K562 (cell line): ENCODE measurements at regions not wholly inside any gene's neighbourhood (a gene's known extent, or its start where the extent isn't known, plus 50 kb on each side); places are given as distances from the start of the nearest gene placed in this dataset.

ENCODE experiments used
- ATAC-seq: fragments of 200-7000 bp; cut with Tn5 transposase; 3 replicates; pipeline ENCODE4 v1.9.1; 2020; ENCODE audit warnings: moderate library complexity
- BruUV-seq: library from RNA; stranded (reverse); fragments of 400-500 nt; replicated peaks from 2 replicates; lab custom pipeline; 2021; lab: Mats Ljungman, UMichigan
- CTCF ChIA-PET: fragments of 300-600 bp; formaldehyde crosslinking; extraction: SDS; loops from one replicate; lab custom pipeline; 2021; ENCODE audit warnings: low intra/inter-chr PET ratio; lab: Yijun Ruan, JAX
- POLR2A ChIA-PET: fragments of 300-600, 350-650 bp; sonication (Branson Sonifier 250); formaldehyde crosslinking; extraction: SDS; loops from one replicate; lab custom pipeline; 2021; ENCODE audit warnings: antibody characterized with exemption, inconsistent platforms; lab: Yijun Ruan, JAX
- DNase-seq, 4 experiments: peaks; one replicate each; pipeline versions ENCODE4 v3.0.0 to v3.0.0-alpha.2; 2011 to 2018; ENCODE audit warnings: low spot score in 3 of 4, mixed read lengths in 3 of 4; ENCODE audit errors: extremely low read depth in 1 of 4
- FAIRE-seq: peaks from 2 replicates; lab custom pipeline; 2011; peaks lifted over from hg19 to GRCh38; lab: Jason Lieb, UNC
- H2AFZ ChIP-seq: 2 replicates; pipeline ENCODE4 v1.6.0; 2011; ENCODE audit warnings: low read depth, low read length, control low read depth, inconsistent platforms
- H3K27ac ChIP-seq: fragments of 200-600 bp; 3 replicates; pipeline ENCODE4 v1.8.0; 2011; ENCODE audit warnings: low read depth, mild to moderate bottlenecking, control low read depth, inconsistent platforms, low read length, moderate library complexity, mixed read lengths; ENCODE audit errors: extremely low read depth
- H3K27me3 ChIP-seq, 2 experiments: fragments of 300-600 bp in 1 of 2; 2 replicates in 1 of 2; 3 replicates in 1 of 2; pipeline versions ENCODE4 v1.6.0 to v1.8.0; 2011; ENCODE audit warnings: inconsistent platforms in 2 of 2, low read length in 2 of 2, mild to moderate bottlenecking in 1 of 2, mixed read lengths in 1 of 2, moderate library complexity in 1 of 2; ENCODE audit not compliant: control insufficient read depth in 2 of 2, insufficient read depth in 2 of 2
- H3K36me3 ChIP-seq: fragments of 300-600 bp; 3 replicates; pipeline ENCODE4 v1.8.0; 2011; ENCODE audit warnings: mild to moderate bottlenecking, low read length, inconsistent platforms; ENCODE audit not compliant: control insufficient read depth, insufficient read depth
- H3K4me1 ChIP-seq, 2 experiments: fragments of 200-600 bp in 1 of 2; replicated peaks in 1 of 2; 2 replicates in 1 of 2; 3 replicates in 1 of 2; pipeline versions ENCODE4 v1.5.1 to v1.8.0; 2011; ENCODE audit warnings: inconsistent platforms in 2 of 2, low read length in 2 of 2, mild to moderate bottlenecking in 1 of 2, mixed read lengths in 1 of 2, moderate library complexity in 1 of 2; ENCODE audit not compliant: control insufficient read depth in 2 of 2, insufficient read depth in 2 of 2
- H3K4me2 ChIP-seq: 2 replicates; pipeline ENCODE4 v1.6.1; 2011; ENCODE audit warnings: low read length, control low read depth, inconsistent platforms, mixed read lengths; ENCODE audit not compliant: insufficient read depth
- H3K4me3 ChIP-seq: fragments of 200-600 bp; sonication (generic), shearing (Covaris generic); 2 replicates; pipeline ENCODE4 v1.5.1; 2016; ENCODE audit warnings: control low read depth, inconsistent platforms
- H3K79me2 ChIP-seq: fragments of 200-600 bp; 3 replicates; pipeline ENCODE4 v1.8.0; 2011; ENCODE audit warnings: low read length, inconsistent platforms; ENCODE audit not compliant: control insufficient read depth, insufficient read depth
- H3K9ac ChIP-seq, 2 experiments: 2 replicates each; pipeline versions ENCODE4 v1.6.0 to v1.6.1; 2011; ENCODE audit warnings: low read depth in 2 of 2, low read length in 2 of 2, control low read depth in 1 of 2, inconsistent platforms in 1 of 2, mild to moderate bottlenecking in 1 of 2, mixed read lengths in 1 of 2; ENCODE audit not compliant: insufficient read depth in 1 of 2
- H3K9me1 ChIP-seq: one replicate; pipeline ENCODE4 v1.6.0; 2011; ENCODE audit warnings: inconsistent platforms, mild to moderate bottlenecking, low read length, moderate library complexity; ENCODE audit not compliant: control insufficient read depth, insufficient read depth
- H3K9me3 ChIP-seq: replicated peaks from 2 replicates; pipeline ENCODE4 v1.5.1; 2011; ENCODE audit warnings: low read depth, low read length, inconsistent platforms; ENCODE audit not compliant: control insufficient read depth, insufficient read depth
- H4K20me1 ChIP-seq: replicated peaks from 2 replicates; pipeline ENCODE4 v1.6.1; 2011; ENCODE audit warnings: low read length, inconsistent platforms, mixed read lengths; ENCODE audit not compliant: control insufficient read depth, insufficient read depth
- EHMT2 ChIP-seq: fragments of 450-650 bp; IDR thresholded peaks from 2 replicates; pipeline ENCODE4 v1.6.1; 2018; ENCODE audit warnings: antibody characterized with exemption
- FOXO4 ChIP-seq: fragments of 450-650 bp; formaldehyde crosslinking; IDR thresholded peaks from 2 replicates; pipeline ENCODE4 v1.4.0; 2020; ENCODE audit warnings: mild to moderate bottlenecking, moderate library complexity
- FUS ChIP-seq: fragments of 200-400 bp; formaldehyde crosslinking; optimal IDR thresholded peaks from 2 replicates; pipeline ENCODE3; 2017; ENCODE audit warnings: low read depth, low read length
- GATA2 ChIP-seq: sonication (generic); formaldehyde crosslinking; IDR thresholded peaks from 2 replicates; pipeline ENCODE4 v1.4.0; 2020; ENCODE audit warnings: mild to moderate bottlenecking, missing genetic modification reagents
- HMG20A ChIP-seq: fragments of 450-650 bp; formaldehyde crosslinking; conservative IDR thresholded peaks from 2 replicates; pipeline ENCODE4 v1.4.0; 2020; ENCODE audit warnings: mild to moderate bottlenecking, mixed read lengths
- HNRNPLL ChIP-seq: fragments of 200-400 bp; formaldehyde crosslinking; IDR thresholded peaks from 2 replicates; pipeline ENCODE4 v1.6.1; 2017; ENCODE audit warnings: low read length, low read depth, mild to moderate bottlenecking; ENCODE audit not compliant: poor library complexity, severe bottlenecking
- KDM5B ChIP-seq: fragments of 200-600 bp; sonication (generic); IDR thresholded peaks from 2 replicates; pipeline ENCODE4 v1.6.1; 2012; ENCODE audit warnings: low read depth, mild to moderate bottlenecking, moderate library complexity, low read length, control low read depth, inconsistent platforms; ENCODE audit not compliant: insufficient replicate concordance
- KLF6 ChIP-seq: fragments of 250-450 bp; sonication (Bioruptor Pico); IDR thresholded peaks from 2 replicates; pipeline ENCODE4 v1.4.0; 2020; ENCODE audit warnings: mild to moderate bottlenecking, moderate library complexity, borderline replicate concordance
- MEF2A ChIP-seq: IDR thresholded peaks from 2 replicates; pipeline ENCODE4 v1.6.1; 2011; ENCODE audit warnings: low read depth, mild to moderate bottlenecking, low read length, moderate library complexity; ENCODE audit not compliant: control insufficient read depth
- RB1 ChIP-seq: fragments of 450-650 bp; IDR thresholded peaks from 2 replicates; pipeline ENCODE4 v1.6.1; 2017; ENCODE audit warnings: low read depth, mild to moderate bottlenecking
- SLC30A9 ChIP-seq: fragments of 250-450 bp; sonication (Bioruptor Pico); IDR thresholded peaks from 2 replicates; pipeline ENCODE4 v1.8.0; 2022; ENCODE audit warnings: mild to moderate bottlenecking, moderate library complexity
- TAL1 ChIP-seq: fragments of 450-650 bp; IDR thresholded peaks from 2 replicates; pipeline ENCODE4 v1.6.1; 2016; ENCODE audit warnings: mild to moderate bottlenecking
- TGIF2 ChIP-seq: sonication (generic); formaldehyde crosslinking; IDR thresholded peaks from 2 replicates; pipeline ENCODE4 v1.8.1; 2022; ENCODE audit warnings: mild to moderate bottlenecking, missing genetic modification reagents, moderate library complexity
- XRCC5 ChIP-seq: fragments of 200-400 bp; formaldehyde crosslinking; IDR thresholded peaks from 2 replicates; pipeline ENCODE4 v1.6.1; 2017; ENCODE audit warnings: low read depth, mild to moderate bottlenecking, low read length
- WGBS: fragments of 100-300 bp; shearing (Covaris generic); methylation state at CpG from one replicate; pipeline ENCODE4 v1.1.6; 2016; ENCODE audit warnings: low coverage, mixed read lengths; ENCODE audit not compliant: insufficient coverage; ENCODE audit errors: missing lambda C conversion rate; 5-methylcytosine and 5-hydroxymethylcytosine counted together
- in situ Hi-C: fragments of 300-500 bp; cut with MboI; formaldehyde crosslinking; loops from 4 replicates; pipeline ENCODE4 v1.15.0; 2018; ENCODE audit warnings: inconsistent platforms, mixed read lengths
- intact Hi-C: fragments of 100-400 bp; cut with micrococcal nuclease; formaldehyde crosslinking; loops from 2 replicates; pipeline ENCODE4 v1.14.2; 2022
- TF ChIP-seq, protein P1 (sequence below): fragments of 450-650 bp; conservative IDR thresholded peaks from 2 replicates; pipeline ENCODE4 v1.6.1; 2016; ENCODE audit warnings: missing genetic modification characterization, low read depth, mild to moderate bottlenecking, missing compliant biosample characterization, moderate library complexity
- TF ChIP-seq, protein P2 (sequence below), 2 experiments: IDR thresholded peaks; 2 replicates each; pipeline ENCODE4 v1.6.1; 2012; ENCODE audit warnings: improper control_type of control experiment in 2 of 2, low read depth in 2 of 2, low read length in 2 of 2, borderline replicate concordance in 1 of 2

- TF ChIP-seq FOXO4 (CRISPR knock-in tag) (no peak), XRCC5 (no peak), HMG20A (no peak)
Measured at GRCh38 chr12:105876396-105876927, 262.3 kb downstream of the NUAK1 start (continued).

GRCh38 chr12:105878964-105879363 lies 259.8 kb downstream of the NUAK1 start:
- POLR2A ChIA-PET: no interaction called here
- intact Hi-C loops: no loop called here
- Histone ChIP-seq H3K27me3 (no peaks in the 10 kb centered on the region), H2AFZ (no peak overlapping the region), H3K9ac (no peak overlapping the region), H3K4me3 (no peak overlapping the region), H3K4me1 (peaks cover 0 to 17% of the 10 kb centered on the region in 2 experiments; a peak in 3 of 5 replicates), H3K9me3 (no peaks in the 10 kb centered on the region), H3K4me2 (no peak overlapping the region), H3K27ac (no peak overlapping the region), H3K36me3 (no peaks in the 10 kb centered on the region), H3K9me1 (no peaks in the 10 kb centered on the region), H3K79me2 (no peaks in the 10 kb centered on the region), H4K20me1 (no peaks in the 10 kb centered on the region)
- FAIRE-seq (no peak), ATAC-seq (no peak), DNase-seq (no peak)
- BruUV-seq: no TSS peak
- in situ Hi-C loops: no loop called here
- 38% methylated on average over 3 of the region's 3 CpGs for WGBS
- CTCF ChIA-PET: no interaction called here
- TF ChIP-seq HNRNPLL (no peak), FUS (no peak), MEF2A (no peak), EHMT2 (no peak), RB1 (no peak), TGIF2 (CRISPR knock-in tag) (no peak), KLF6 (no peak), SLC30A9 (no peak), KDM5B (no peak), TAL1 (no peak), GATA2 (CRISPR knock-in tag) (no peak)
- TF ChIP-seq, protein P1, sequence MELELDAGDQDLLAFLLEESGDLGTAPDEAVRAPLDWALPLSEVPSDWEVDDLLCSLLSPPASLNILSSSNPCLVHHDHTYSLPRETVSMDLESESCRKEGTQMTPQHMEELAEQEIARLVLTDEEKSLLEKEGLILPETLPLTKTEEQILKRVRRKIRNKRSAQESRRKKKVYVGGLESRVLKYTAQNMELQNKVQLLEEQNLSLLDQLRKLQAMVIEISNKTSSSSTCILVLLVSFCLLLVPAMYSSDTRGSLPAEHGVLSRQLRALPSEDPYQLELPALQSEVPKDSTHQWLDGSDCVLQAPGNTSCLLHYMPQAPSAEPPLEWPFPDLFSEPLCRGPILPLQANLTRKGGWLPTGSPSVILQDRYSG (tag): no peak
- TF ChIP-seq, protein P2, sequence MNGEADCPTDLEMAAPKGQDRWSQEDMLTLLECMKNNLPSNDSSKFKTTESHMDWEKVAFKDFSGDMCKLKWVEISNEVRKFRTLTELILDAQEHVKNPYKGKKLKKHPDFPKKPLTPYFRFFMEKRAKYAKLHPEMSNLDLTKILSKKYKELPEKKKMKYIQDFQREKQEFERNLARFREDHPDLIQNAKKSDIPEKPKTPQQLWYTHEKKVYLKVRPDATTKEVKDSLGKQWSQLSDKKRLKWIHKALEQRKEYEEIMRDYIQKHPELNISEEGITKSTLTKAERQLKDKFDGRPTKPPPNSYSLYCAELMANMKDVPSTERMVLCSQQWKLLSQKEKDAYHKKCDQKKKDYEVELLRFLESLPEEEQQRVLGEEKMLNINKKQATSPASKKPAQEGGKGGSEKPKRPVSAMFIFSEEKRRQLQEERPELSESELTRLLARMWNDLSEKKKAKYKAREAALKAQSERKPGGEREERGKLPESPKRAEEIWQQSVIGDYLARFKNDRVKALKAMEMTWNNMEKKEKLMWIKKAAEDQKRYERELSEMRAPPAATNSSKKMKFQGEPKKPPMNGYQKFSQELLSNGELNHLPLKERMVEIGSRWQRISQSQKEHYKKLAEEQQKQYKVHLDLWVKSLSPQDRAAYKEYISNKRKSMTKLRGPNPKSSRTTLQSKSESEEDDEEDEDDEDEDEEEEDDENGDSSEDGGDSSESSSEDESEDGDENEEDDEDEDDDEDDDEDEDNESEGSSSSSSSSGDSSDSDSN (IDR thresholded peaks at IDR 0.05; ENCODE audit: borderline replicate concordance in 1 of 2, low read depth in 2 of 2, low read length in 2 of 2): no peak
